ENCODE measurements at regions not wholly inside any gene's neighbourhood (a gene's known extent, or its start where the extent isn't known, plus 50 kb on each side); places are given as distances from the start of the nearest gene placed in this dataset.

- DNase-seq (ENCODE audit: low read depth): no peak
Measured at GRCh38 chr17:13230350-13231264, 212.8 kb upstream of the ELAC2 start.

GRCh38 chr17:13228225-13228624, 210.4 kb upstream of the ELAC2 start:
- DNase-seq (ENCODE audit: low read depth): no peak

GRCh38 chr17:13222975-13223374, 205.1 kb upstream of the ELAC2 start:
- DNase-seq (ENCODE audit: low read depth): no peak

GRCh38 chr17:13212860-13213259, 195.0 kb upstream of the ELAC2 start:
- DNase-seq (ENCODE audit: low read depth): no peak

- DNase-seq (ENCODE audit: low read depth): no peak
Measured at GRCh38 chr17:13209081-13209480, 191.3 kb upstream of the ELAC2 start.

GRCh38 chr17:13204607-13205237, 186.9 kb upstream of the ELAC2 start:
- no peak for DNase-seq (ENCODE audit: low read depth)

GRCh38 chr17:13202835-13203234, 185.0 kb upstream of the ELAC2 start:
- no peak for DNase-seq (ENCODE audit: low read depth)

- no peak for DNase-seq (ENCODE audit: low read depth)
Measured at GRCh38 chr17:13200671-13201070, 182.8 kb upstream of the ELAC2 start.

GRCh38 chr17:13199425-13199824, 181.6 kb upstream of the ELAC2 start:
- DNase-seq (ENCODE audit: low read depth): no peak

GRCh38 chr17:13197586-13197985, 179.8 kb upstream of the ELAC2 start:
- DNase-seq (ENCODE audit: low read depth): no peak

GRCh38 chr17:13194887-13195286, 177.1 kb upstream of the ELAC2 start:
- DNase-seq (ENCODE audit: low read depth): no peak

- DNase-seq (ENCODE audit: low read depth): no peak
Measured at GRCh38 chr17:13182854-13183253, 165.0 kb upstream of the ELAC2 start.

- DNase-seq (ENCODE audit: low read depth): no peak
Measured at GRCh38 chr17:13182450-13182849, 164.6 kb upstream of the ELAC2 start.

GRCh38 chr17:13181683-13182082, 163.9 kb upstream of the ELAC2 start:
- no peak for DNase-seq (ENCODE audit: low read depth)

- DNase-seq (ENCODE audit: low read depth): no peak
Measured at GRCh38 chr17:13176436-13176835, 158.6 kb upstream of the ELAC2 start.

- DNase-seq (ENCODE audit: low read depth): no peak
Measured at GRCh38 chr17:13171790-13172189, 154.0 kb upstream of the ELAC2 start.

GRCh38 chr17:13162361-13162760, 144.5 kb upstream of the ELAC2 start:
- no peak for DNase-seq (ENCODE audit: low read depth)

GRCh38 chr17:13160790-13161189, 143.0 kb upstream of the ELAC2 start:
- no peak for DNase-seq (ENCODE audit: low read depth)

- DNase-seq (ENCODE audit: low read depth): no peak
Measured at GRCh38 chr17:13160296-13160695, 142.5 kb upstream of the ELAC2 start.

GRCh38 chr17:13158494-13159240, 140.8 kb upstream of the ELAC2 start:
- no peak for DNase-seq (ENCODE audit: low read depth)

- DNase-seq (ENCODE audit: low read depth): no peak
Measured at GRCh38 chr17:13157656-13158055, 139.8 kb upstream of the ELAC2 start.

GRCh38 chr17:13154930-13155329, 137.1 kb upstream of the ELAC2 start:
- DNase-seq (ENCODE audit: low read depth): no peak

Measured in HT1080 (cell line).